H9 (cell line): ENCODE measurements at regions not wholly inside any gene's neighbourhood (a gene's known extent, or its start where the extent isn't known, plus 50 kb on each side); places are given as distances from the start of the nearest gene placed in this dataset.

Experiments
- DNase-seq: peaks from one replicate; pipeline ENCODE4 v3.0.0-alpha.2; 2017
- H2AFZ ChIP-seq: one replicate; pipeline ENCODE4 v1.6.1; 2013; ENCODE audit warnings: mild to moderate bottlenecking, low read length, control low read depth, moderate library complexity
- H2AK5ac ChIP-seq: 2 replicates; pipeline ENCODE4 v1.6.1; 2013; ENCODE audit warnings: low read length, control low read depth, mixed read lengths; ENCODE audit not compliant: insufficient read length
- H2BK120ac ChIP-seq: one replicate; pipeline ENCODE4 v1.6.1; 2013; ENCODE audit warnings: low read depth, mild to moderate bottlenecking, low read length, control low read depth, inconsistent platforms; ENCODE audit not compliant: poor library complexity, severe bottlenecking
- H2BK12ac ChIP-seq: 2 replicates; pipeline ENCODE4 v1.6.1; 2013; ENCODE audit warnings: low read length, control low read depth, mixed read lengths, low read depth; ENCODE audit not compliant: insufficient read length
- H2BK15ac ChIP-seq: 2 replicates; pipeline ENCODE4 v1.6.1; 2013; ENCODE audit warnings: low read depth, low read length, control low read depth
- H2BK20ac ChIP-seq: one replicate; pipeline ENCODE4 v1.6.1; 2013; ENCODE audit warnings: low read depth, mild to moderate bottlenecking, low read length, control low read depth, inconsistent platforms; ENCODE audit not compliant: poor library complexity, severe bottlenecking
- H2BK5ac ChIP-seq: 2 replicates; pipeline ENCODE4 v1.6.1; 2013; ENCODE audit warnings: low read length, control low read depth, mixed read lengths; ENCODE audit not compliant: insufficient read length
- H3K14ac ChIP-seq: 2 replicates; pipeline ENCODE4 v1.6.1; 2013; ENCODE audit warnings: low read length, control low read depth; ENCODE audit not compliant: insufficient read depth
- H3K18ac ChIP-seq: 2 replicates; pipeline ENCODE4 v1.6.1; 2013; ENCODE audit warnings: low read depth, mild to moderate bottlenecking, mixed read lengths, low read length, control low read depth; ENCODE audit not compliant: insufficient read length
- H3K23ac ChIP-seq: 2 replicates; pipeline ENCODE4 v1.6.1; 2013; ENCODE audit warnings: low read length, control low read depth, mixed read lengths, low read depth; ENCODE audit not compliant: insufficient read length
- H3K23me2 ChIP-seq: 2 replicates; pipeline ENCODE4 v1.6.1; 2013; ENCODE audit warnings: low read depth, mild to moderate bottlenecking, mixed read lengths, low read length, control low read depth; ENCODE audit not compliant: insufficient read length, poor library complexity, severe bottlenecking
- H3K27ac ChIP-seq: 2 replicates; pipeline ENCODE4 v1.5.1; 2013; ENCODE audit warnings: low read length, control low read depth, mixed read lengths, low read depth; ENCODE audit not compliant: insufficient read length
- H3K27me3 ChIP-seq: 2 replicates; pipeline ENCODE4 v1.6.1; 2013; ENCODE audit warnings: low read length, control low read depth, inconsistent platforms; ENCODE audit not compliant: insufficient read depth
- H3K4ac ChIP-seq: 2 replicates; pipeline ENCODE4 v1.6.1; 2013; ENCODE audit warnings: low read depth, mild to moderate bottlenecking, control low read depth, inconsistent platforms, low read length, moderate library complexity
- H3K4me1 ChIP-seq: 2 replicates; pipeline ENCODE4 v1.6.1; 2013; ENCODE audit warnings: low read length, control low read depth, inconsistent platforms; ENCODE audit not compliant: insufficient read depth
- H3K4me2 ChIP-seq: 2 replicates; pipeline ENCODE4 v1.6.1; 2013; ENCODE audit warnings: low read length, control low read depth, mixed read lengths; ENCODE audit not compliant: insufficient read length, insufficient read depth
- H3K56ac ChIP-seq: 2 replicates; pipeline ENCODE4 v1.6.1; 2013; ENCODE audit warnings: low read depth, mild to moderate bottlenecking, mixed read lengths, low read length, control low read depth; ENCODE audit not compliant: insufficient read length
- H3K79me1 ChIP-seq: 2 replicates; pipeline ENCODE4 v1.6.1; 2013; ENCODE audit warnings: low read depth, mild to moderate bottlenecking, moderate library complexity, low read length, control low read depth, inconsistent platforms; ENCODE audit not compliant: insufficient read depth, poor library complexity, severe bottlenecking
- H3K79me2 ChIP-seq: 2 replicates; pipeline ENCODE4 v1.6.1; 2013; ENCODE audit warnings: low read length, control low read depth, inconsistent platforms; ENCODE audit not compliant: insufficient read depth
- H3K9ac ChIP-seq: 2 replicates; pipeline ENCODE4 v1.6.1; 2013; ENCODE audit warnings: low read length, control low read depth, mixed read lengths; ENCODE audit not compliant: insufficient read length; ENCODE audit errors: extremely low read depth
- H3K9me3 ChIP-seq: one replicate; pipeline ENCODE4 v1.6.1; 2013; ENCODE audit warnings: low read depth, low read length, inconsistent platforms; ENCODE audit not compliant: control insufficient read depth
- H3T11ph ChIP-seq: one replicate; pipeline ENCODE4 v1.6.1; 2013; ENCODE audit warnings: mild to moderate bottlenecking, low read length, control low read depth, inconsistent platforms
- H4K20me1 ChIP-seq: one replicate; pipeline ENCODE4 v1.6.1; 2013; ENCODE audit not compliant: control insufficient read depth, insufficient read length, insufficient read depth
- H4K5ac ChIP-seq: 2 replicates; pipeline ENCODE4 v1.6.1; 2013; ENCODE audit warnings: low read depth, mild to moderate bottlenecking, mixed read lengths, low read length, control low read depth; ENCODE audit not compliant: insufficient read length
- H4K8ac ChIP-seq: replicated peaks from 2 replicates; pipeline ENCODE4 v1.6.1; 2013; ENCODE audit warnings: low read length, control low read depth, mixed read lengths, low read depth; ENCODE audit not compliant: insufficient read length
- H4K91ac ChIP-seq: 2 replicates; pipeline ENCODE4 v1.6.1; 2013; ENCODE audit warnings: low read depth, mild to moderate bottlenecking, moderate library complexity, mixed read lengths, low read length, control low read depth; ENCODE audit not compliant: insufficient read length
- H3K27ac Mint-ChIP-seq, 3 experiments: 2 replicates in 2 of 3; 3 replicates in 1 of 3; pipeline ENCODE4 v1.8.0; 2020 to 2021; ENCODE audit warnings: mixed read lengths in 3 of 3, mild to moderate bottlenecking in 1 of 3, moderate library complexity in 1 of 3
- H3K27me3 Mint-ChIP-seq: 2 replicates; pipeline ENCODE4 v1.8.0; 2021; ENCODE audit warnings: low read depth, mild to moderate bottlenecking, moderate library complexity, mixed read lengths
- H3K36me3 Mint-ChIP-seq, 3 experiments: 2 replicates in 2 of 3; 3 replicates in 1 of 3; pipeline ENCODE4 v1.8.0; 2020 to 2021; ENCODE audit warnings: low read depth in 3 of 3, mixed read lengths in 3 of 3; ENCODE audit not compliant: insufficient read depth in 1 of 3
- H3K4me1 Mint-ChIP-seq, 2 experiments: 2 replicates each; pipeline ENCODE4 v1.8.0; 2020; ENCODE audit warnings: mixed read lengths in 2 of 2
- H3K4me3 Mint-ChIP-seq, 2 experiments: 2 replicates in 1 of 2; 3 replicates in 1 of 2; pipeline ENCODE4 v1.8.0; 2020 to 2021; ENCODE audit warnings: mild to moderate bottlenecking in 2 of 2, mixed read lengths in 2 of 2, moderate library complexity in 1 of 2
- H3K9me3 Mint-ChIP-seq, 2 experiments: 2 replicates in 1 of 2; 3 replicates in 1 of 2; pipeline ENCODE4 v1.8.0; 2020; ENCODE audit warnings: mild to moderate bottlenecking in 2 of 2, mixed read lengths in 2 of 2, moderate library complexity in 1 of 2
- WGBS: extraction: QIAGEN DNeasy Blood & Tissue Kit; methylation state at CpG from one replicate; pipeline ENCODE4 v1.1.7; 2013; ENCODE audit warnings: missing lambda C conversion rate, low lambda C conversion rate, mixed read lengths; ENCODE audit not compliant: insufficient read length; ENCODE audit errors: extremely low coverage; 5-methylcytosine and 5-hydroxymethylcytosine counted together
- TF ChIP-seq, protein P1 (sequence below): fragments of 200-600 bp; sonication (generic); conservative IDR thresholded peaks from 3 replicates; pipeline ENCODE4 v1.8.0; 2021; ENCODE audit warnings: antibody characterized with exemption, mild to moderate bottlenecking

DNA sequence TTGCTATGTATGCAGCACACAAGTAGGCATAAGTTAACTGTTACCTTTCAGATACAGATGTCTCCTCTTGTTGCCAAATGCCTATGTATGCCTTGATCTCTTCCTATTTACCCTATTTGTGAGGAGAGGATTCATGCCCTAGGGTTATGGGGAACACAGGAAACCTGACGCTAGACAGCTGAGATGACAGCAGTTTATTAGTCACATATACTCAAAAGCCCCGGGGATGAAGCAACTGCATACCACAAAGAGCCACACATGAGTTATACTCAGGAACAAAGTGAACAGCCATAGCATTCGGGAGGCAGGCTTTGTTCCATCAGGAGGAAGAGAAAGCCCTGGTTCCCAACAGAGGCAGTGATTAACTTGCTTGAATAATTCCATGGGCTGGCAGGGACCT is 1011.7 kb upstream of the PCDH7 start:
- no peak overlapping the region for H3K4me2 ChIP-seq
- no peaks in the 10 kb centered on the region for H3K27me3 ChIP-seq
- H3K27me3 Mint-ChIP-seq: no peaks in the 10 kb centered on the region
- H2BK15ac ChIP-seq: no peak overlapping the region
- no peak overlapping the region for H3K27ac ChIP-seq
- H2BK20ac ChIP-seq: no peak overlapping the region
- H2BK12ac ChIP-seq: no peak overlapping the region
- WGBS: no CpG with 5 or more reads among the region's 3 CpGs
- H3K36me3 Mint-ChIP-seq: peaks cover 4 to 14% (median 9%) of the 10 kb centered on the region in 3 experiments; a peak in 6 of 7 replicates
- no peaks in the 10 kb centered on the region for H3K9me3 ChIP-seq
- no peaks in the 10 kb centered on the region for H3K79me1 ChIP-seq
- H2AFZ ChIP-seq: no peak overlapping the region
- H3K23me2 ChIP-seq: no peaks in the 10 kb centered on the region
- no peak overlapping the region for H4K91ac ChIP-seq
- no peak overlapping the region for H3T11ph ChIP-seq
- H4K5ac ChIP-seq: no peak overlapping the region
- no peak overlapping the region for H2BK120ac ChIP-seq
- no peaks in the 10 kb centered on the region for H3K4me1 Mint-ChIP-seq
- DNase-seq: no peak
- H4K8ac ChIP-seq: no peak overlapping the region
- H3K18ac ChIP-seq: no peak overlapping the region
- no peak overlapping the region for H2AK5ac ChIP-seq
- no peak overlapping the region for H3K9ac ChIP-seq
- no peak overlapping the region for H3K27ac Mint-ChIP-seq
- H3K4me1 ChIP-seq: no peaks in the 10 kb centered on the region
- peaks cover 23 to 25% of the 10 kb centered on the region in 2 experiments for H3K9me3 Mint-ChIP-seq
- no peak overlapping the region for H3K14ac ChIP-seq
- no peak overlapping the region for H3K23ac ChIP-seq
- TF ChIP-seq, protein P1, sequence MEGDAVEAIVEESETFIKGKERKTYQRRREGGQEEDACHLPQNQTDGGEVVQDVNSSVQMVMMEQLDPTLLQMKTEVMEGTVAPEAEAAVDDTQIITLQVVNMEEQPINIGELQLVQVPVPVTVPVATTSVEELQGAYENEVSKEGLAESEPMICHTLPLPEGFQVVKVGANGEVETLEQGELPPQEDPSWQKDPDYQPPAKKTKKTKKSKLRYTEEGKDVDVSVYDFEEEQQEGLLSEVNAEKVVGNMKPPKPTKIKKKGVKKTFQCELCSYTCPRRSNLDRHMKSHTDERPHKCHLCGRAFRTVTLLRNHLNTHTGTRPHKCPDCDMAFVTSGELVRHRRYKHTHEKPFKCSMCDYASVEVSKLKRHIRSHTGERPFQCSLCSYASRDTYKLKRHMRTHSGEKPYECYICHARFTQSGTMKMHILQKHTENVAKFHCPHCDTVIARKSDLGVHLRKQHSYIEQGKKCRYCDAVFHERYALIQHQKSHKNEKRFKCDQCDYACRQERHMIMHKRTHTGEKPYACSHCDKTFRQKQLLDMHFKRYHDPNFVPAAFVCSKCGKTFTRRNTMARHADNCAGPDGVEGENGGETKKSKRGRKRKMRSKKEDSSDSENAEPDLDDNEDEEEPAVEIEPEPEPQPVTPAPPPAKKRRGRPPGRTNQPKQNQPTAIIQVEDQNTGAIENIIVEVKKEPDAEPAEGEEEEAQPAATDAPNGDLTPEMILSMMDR: no peak
- H3K56ac ChIP-seq: no peak overlapping the region
- H2BK5ac ChIP-seq: no peak overlapping the region
- H3K4me3 Mint-ChIP-seq: no peak overlapping the region
- no peak overlapping the region for H3K4ac ChIP-seq
- H4K20me1 ChIP-seq: no peaks in the 10 kb centered on the region
- H3K79me2 ChIP-seq: no peaks in the 10 kb centered on the region
